GM12864 (cell line): ENCODE measurements at regions not wholly inside any gene's neighbourhood (a gene's known extent, or its start where the extent isn't known, plus 50 kb on each side); places are given as distances from the start of the nearest gene placed in this dataset.

Experiments used
- DNase-seq: peaks from one replicate; pipeline ENCODE4 v3.0.0-alpha.2; 2011; ENCODE audit warnings: low read depth
- H3K4me3 ChIP-seq: 2 replicates; pipeline ENCODE4 v1.5.1; 2011; ENCODE audit warnings: mild to moderate bottlenecking, low read depth, low read length, control low read depth
- TF ChIP-seq, protein P1 (sequence below): IDR thresholded peaks from 2 replicates; pipeline ENCODE4 v1.5.1; 2011; ENCODE audit warnings: low read depth, mild to moderate bottlenecking, moderate library complexity, low read length, control low read depth, inconsistent platforms; ENCODE audit errors: missing control alignments

DNA sequence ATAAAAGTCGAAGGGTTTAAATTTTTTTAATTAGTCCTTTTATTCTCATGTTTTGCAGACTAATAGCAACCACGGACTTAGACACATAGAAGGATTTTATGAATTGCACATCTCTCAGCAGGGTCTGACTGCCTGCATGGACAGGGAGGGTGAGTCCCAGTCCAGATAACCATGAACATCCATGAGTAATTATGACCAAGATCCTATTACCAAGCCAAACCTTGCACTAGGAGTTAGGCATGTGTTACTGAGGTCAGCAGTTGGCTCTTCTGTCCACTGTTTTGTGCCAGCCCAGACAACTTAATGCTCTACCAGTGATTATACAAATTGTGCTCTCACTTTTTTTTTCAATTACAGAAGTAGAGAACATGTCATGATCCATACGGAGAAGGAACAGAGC, 211.2 kb downstream of the MAFB start:
- TF ChIP-seq, protein P1, sequence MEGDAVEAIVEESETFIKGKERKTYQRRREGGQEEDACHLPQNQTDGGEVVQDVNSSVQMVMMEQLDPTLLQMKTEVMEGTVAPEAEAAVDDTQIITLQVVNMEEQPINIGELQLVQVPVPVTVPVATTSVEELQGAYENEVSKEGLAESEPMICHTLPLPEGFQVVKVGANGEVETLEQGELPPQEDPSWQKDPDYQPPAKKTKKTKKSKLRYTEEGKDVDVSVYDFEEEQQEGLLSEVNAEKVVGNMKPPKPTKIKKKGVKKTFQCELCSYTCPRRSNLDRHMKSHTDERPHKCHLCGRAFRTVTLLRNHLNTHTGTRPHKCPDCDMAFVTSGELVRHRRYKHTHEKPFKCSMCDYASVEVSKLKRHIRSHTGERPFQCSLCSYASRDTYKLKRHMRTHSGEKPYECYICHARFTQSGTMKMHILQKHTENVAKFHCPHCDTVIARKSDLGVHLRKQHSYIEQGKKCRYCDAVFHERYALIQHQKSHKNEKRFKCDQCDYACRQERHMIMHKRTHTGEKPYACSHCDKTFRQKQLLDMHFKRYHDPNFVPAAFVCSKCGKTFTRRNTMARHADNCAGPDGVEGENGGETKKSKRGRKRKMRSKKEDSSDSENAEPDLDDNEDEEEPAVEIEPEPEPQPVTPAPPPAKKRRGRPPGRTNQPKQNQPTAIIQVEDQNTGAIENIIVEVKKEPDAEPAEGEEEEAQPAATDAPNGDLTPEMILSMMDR, result no peak
- no peak for DNase-seq
- H3K4me3 ChIP-seq, result no peak overlapping the region

DNA sequence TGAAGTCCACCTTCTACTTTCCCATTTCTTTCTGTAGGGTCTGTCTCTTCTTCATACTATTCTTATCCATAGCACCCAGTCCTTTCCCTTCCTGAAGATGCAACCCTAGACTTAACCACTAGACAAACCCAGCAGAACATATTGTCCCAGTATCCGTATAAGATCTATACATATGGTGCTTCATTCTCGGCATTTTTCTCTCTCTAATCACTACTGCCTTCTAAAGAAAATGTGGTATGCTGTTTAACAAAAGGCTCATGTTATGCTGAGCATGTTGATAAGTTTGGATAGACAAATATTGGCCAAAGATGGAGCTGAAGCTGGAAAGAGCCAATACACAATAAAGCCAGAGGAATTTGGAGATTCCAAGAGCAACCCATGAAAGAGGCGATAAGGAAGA, 212.6 kb downstream of the MAFB start:
- TF ChIP-seq, protein P1, result no peak
- no peak overlapping the region for H3K4me3 ChIP-seq
- DNase-seq, result no peak

DNA sequence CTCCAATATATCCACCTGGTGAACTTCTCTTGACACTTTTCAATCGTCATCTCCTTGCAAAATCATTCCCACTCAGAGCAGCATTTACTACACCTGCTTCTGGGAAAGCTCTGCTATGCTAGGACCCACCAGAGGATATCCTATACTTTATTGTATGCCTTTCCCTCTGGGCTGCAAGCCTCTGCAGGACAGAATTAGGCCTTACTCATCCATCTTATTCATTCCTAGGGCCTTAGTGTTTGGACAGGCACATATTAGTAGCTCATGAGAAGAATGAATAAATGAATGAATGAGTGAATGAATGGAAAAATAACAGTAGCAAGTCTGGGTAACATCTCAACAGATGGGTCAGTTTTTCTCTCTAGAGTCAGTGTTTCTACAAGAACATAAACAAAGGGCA, 216.1 kb downstream of the MAFB start:
- TF ChIP-seq, protein P1, result no peak
- H3K4me3 ChIP-seq, result no peak overlapping the region
- DNase-seq, result no peak

DNA sequence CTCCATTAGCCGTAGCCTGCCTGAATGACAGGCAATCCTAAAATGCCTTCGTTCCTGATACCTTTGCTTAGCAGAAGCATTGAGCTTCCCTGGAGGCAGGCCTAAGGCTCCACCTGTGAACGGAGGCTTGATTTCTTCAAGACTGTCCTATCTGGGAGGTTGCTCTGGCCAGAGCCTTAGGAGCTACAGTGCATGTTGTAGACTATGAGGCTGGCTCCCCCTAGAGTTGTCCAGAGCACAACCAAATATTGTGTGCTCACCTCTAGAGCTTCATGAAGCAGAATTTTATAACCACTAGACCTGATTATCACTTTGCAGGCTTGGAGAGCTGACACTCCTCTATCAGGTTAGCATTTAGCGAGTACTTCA, 217.8 kb downstream of the MAFB start:
- TF ChIP-seq, protein P1, result peak; percentile 43
- no peak overlapping the region for H3K4me3 ChIP-seq
- no peak for DNase-seq

DNA sequence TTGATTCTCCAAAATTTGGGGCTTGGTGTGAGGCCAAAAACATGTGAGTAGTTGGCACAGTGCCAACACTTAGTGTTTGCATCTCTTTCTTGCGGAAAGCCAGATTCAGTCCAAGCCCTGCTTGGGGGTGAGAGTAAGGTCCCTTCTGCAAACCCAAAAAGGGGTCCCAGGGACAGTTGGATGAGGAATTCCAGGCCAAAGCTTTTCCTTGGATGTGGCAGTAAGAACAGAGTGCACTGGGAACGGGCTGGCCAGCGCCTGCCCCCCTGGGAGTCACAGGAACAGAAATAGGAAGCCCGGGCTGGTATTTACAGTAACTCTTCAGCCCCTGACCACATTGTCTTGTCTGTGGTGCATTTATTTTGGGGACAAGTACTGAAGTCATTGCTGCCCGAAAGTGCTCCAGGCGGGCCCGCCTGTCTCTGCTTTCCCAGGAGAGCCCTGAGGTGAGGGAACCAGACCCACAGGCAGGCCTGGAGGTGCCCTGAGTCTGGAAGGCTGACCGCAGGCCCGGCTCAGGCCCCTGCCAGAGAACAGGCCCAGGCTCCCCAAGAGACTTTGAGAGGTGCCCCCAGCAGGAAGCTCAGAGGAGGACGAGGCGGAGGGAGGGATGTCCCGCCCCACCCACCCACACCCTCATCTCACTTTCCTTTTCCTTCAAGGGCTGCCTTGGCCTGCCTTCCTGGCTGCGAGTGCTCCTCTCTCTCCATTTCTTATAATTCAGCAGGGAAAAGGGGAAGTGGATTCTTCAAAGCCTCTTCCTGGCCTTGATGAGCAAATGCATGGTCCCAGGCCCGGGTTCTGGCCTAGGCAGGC, 218.4 kb downstream of the MAFB start:
- DNase-seq, result no peak
- TF ChIP-seq, protein P1, result no peak
- no peak overlapping the region for H3K4me3 ChIP-seq

DNA sequence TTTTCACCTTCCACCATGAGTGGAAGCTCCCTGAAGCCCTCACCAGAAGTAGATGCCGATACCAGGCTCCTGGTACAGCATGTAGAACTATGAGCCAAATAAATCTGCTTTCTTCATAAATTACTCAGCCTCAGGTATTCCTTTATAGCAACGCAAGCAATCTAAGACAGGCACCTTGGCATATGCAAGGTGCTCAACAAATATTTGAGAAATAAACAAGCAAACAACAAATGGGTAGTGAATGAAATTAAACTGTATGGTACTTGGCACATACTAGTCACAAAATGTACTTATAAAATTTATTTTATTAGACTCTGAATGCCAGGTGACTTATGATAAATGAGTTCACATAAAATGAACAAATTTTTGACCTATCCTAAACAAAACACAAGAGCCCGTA, 220.3 kb downstream of the MAFB start:
- no peak for DNase-seq
- no peak overlapping the region for H3K4me3 ChIP-seq
- TF ChIP-seq, protein P1, result no peak
